Body of pancreas (tissue), 4 donors: ENCODE measurements at regions not wholly inside any gene's neighbourhood (a gene's known extent, or its start where the extent isn't known, plus 50 kb on each side); places are given as distances from the start of the nearest gene placed in this dataset.

ENCODE experiments used
- CTCF ChIP-seq, 7 experiments: fragments of 450-650 bp in 4 of 7; fragments of 200-600 bp in 3 of 7; sonication (generic) in 3 of 7; IDR thresholded peaks; one replicate each; pipeline ENCODE4 v1.5.1; 2016 to 2019; ENCODE audit warnings: antibody characterized with exemption in 7 of 7
- POLR2A ChIP-seq, 3 donors: fragments of 450-650 bp; IDR thresholded peaks; one replicate each; pipeline ENCODE4 v1.6.1; 2016; ENCODE audit warnings: antibody characterized with exemption in 3 of 3, mild to moderate bottlenecking in 2 of 3

- TF ChIP-seq CTCF (IDR thresholded peaks at IDR 0.05) (no peak), POLR2A (IDR thresholded peaks at IDR 0.05) (no peak)
Observed at GRCh38 chr4:3352941-3353594, 60.2 kb downstream of the RGS12 start.
